ENCODE measurements at regions not wholly inside any gene's neighbourhood (a gene's known extent, or its start where the extent isn't known, plus 50 kb on each side); places are given as distances from the start of the nearest gene placed in this dataset.
"Not testable (repeated sequence)": the region's sequence is repeated elsewhere in the genome, so short reads cannot be mapped to it uniquely, and the experiment has no call there.

- not testable (repeated sequence) for DNase-seq (ENCODE audit: low read depth in 4 of 4, low spot score in 3 of 4)
Measured at GRCh38 chr1:121048769-121049443, 135.2 kb downstream of the FAM72B start.

DNA sequence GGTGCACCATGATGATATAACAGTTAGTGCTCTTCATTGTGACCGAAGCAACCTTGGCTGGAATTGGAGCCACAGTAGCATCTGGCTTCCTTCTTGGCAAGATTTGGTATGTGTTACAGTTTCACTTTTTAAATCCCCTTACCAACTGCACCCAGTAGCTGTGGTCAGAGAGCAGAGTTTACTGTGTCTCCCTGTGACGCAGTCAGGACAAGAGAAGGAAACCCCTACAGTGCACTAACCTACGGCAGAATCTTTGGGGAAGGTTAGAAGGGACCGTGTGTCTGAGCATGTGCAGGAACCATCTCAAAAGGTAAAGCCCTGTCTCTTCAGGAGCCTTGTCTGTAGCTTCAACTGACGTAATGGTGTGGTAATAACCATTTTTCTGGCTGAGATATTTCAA is 134.0 kb downstream of the FAM72B start:
- DNase-seq (ENCODE audit: low read depth in 4 of 4, low spot score in 3 of 4): not testable (repeated sequence)

- not testable (repeated sequence) for DNase-seq (ENCODE audit: low read depth in 4 of 4, low spot score in 3 of 4)
Measured at GRCh38 chr1:121051161-121051790, 132.9 kb downstream of the FAM72B start.

DNA sequence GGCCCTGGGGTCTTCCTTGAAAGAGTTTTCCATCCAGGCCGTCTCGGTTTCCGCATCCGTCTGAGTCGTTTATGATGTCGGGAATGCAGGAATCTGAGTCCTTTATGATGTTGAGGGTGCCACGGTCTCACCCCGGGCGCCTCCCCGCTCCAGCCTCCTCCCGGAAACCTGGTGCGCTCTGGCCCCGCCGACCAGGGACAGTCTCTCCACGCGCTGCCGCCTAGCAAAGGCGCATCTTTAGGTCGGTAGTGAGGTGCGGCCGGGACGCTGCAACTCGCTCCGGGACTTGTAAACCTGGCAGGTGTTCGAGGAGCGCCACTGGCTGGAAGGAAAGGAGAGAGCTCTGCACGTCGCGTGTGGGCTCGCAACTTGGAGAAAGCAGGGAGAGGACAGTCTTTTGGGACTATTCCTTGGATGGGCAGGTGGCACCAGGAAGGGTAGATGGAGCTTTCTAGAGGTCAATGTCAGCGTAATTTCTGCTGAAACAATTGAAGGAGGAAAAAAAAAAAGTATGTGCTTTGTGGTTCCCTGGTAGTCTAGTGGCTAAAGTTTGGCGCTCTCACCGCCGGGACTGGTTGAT is 132.0 kb downstream of the FAM72B start:
- not testable (repeated sequence) for DNase-seq (ENCODE audit: low read depth in 4 of 4, low spot score in 3 of 4)

DNA sequence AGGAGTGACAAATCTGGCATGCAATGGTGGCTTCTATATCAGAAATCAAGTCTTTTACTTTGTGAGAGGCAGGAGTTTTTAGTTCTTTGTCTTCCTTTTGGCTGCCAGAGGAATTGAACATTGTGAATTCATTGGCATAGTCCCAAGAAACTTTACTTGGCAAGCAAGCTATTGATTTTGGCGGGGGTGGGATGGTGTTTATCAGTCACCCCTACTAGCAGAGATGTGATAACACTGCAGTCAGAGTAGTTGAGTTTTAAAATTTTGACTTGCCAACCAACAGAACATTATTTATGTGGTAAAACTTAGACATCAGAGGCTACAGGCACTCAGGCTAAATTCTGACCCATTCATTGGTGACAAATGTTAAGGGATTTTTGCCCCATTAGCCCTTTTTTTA is 129.2 kb downstream of the FAM72B start:
- DNase-seq (ENCODE audit: low read depth in 4 of 4, low spot score in 3 of 4): not testable (repeated sequence)

- DNase-seq (ENCODE audit: low read depth in 4 of 4, low spot score in 3 of 4): not testable (repeated sequence)
Measured at GRCh38 chr1:121066925-121067324, 117.2 kb downstream of the FAM72B start.

DNA sequence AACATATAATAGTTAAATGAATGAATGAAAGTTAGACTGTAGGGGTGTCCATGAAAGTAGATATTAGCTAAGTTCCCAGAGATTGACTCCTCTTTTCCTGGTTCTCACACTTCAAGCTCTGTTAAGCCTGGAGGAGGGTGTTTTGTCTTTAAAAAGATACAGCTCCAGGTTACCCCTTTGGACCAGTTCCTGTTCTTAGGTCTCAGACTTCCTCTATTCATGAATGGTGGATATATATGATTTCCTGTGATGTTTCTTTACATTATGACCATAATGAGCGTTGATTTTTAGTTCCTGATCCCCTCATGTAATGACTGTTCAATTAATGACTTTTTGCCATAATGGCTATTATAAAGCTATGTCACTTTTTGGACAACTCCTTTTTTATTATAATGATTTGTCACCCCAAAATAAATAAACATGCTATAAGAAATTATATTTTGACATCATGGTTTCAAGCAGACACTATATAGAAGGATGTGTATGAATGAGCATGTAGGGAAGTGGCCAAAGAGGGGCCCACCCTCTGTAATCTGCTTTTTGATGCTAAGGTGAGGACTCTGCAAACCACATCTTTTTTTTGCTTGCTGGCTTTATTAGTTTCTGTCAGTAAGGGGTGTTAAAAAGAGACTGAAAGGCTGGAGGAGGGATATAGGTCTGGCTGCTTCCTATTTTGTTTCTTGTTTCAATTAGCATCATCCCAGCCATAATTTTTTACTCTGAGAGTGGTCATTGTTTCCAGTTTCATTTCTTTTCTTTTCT is 115.2 kb downstream of the FAM72B start:
- not testable (repeated sequence) for DNase-seq (ENCODE audit: low read depth in 4 of 4, low spot score in 3 of 4)

GRCh38 chr1:121073852-121074251 is 110.3 kb downstream of the FAM72B start:
- DNase-seq (ENCODE audit: low read depth in 4 of 4, low spot score in 3 of 4): not testable (repeated sequence)

GRCh38 chr1:121075254-121075805 is 108.8 kb downstream of the FAM72B start:
- not testable (repeated sequence) for DNase-seq (ENCODE audit: low read depth in 4 of 4, low spot score in 3 of 4)

GRCh38 chr1:121076674-121077073 is 107.5 kb downstream of the FAM72B start:
- DNase-seq (ENCODE audit: low read depth in 4 of 4, low spot score in 3 of 4): not testable (repeated sequence)

DNA sequence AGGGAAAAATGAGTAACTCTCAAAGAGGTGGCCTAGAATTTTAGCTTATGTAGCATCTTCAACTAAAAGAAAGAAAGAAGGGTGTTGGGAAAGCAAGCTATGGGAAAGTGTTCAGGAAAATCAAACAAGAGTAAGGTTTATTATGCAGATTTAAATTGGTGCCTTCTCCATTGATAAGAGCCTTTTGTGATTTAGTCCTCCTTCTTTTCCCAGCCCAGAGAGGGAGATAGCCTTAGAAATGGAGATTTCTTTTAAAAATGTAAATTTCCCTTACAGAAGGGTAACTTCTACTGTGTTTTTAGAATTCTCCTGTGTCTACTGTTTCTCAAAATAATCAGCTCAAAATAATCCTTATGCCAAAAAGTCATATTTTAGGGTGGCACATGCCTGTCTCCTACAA is 104.5 kb downstream of the FAM72B start:
- not testable (repeated sequence) for DNase-seq (ENCODE audit: low read depth in 4 of 4, low spot score in 3 of 4)

- DNase-seq (ENCODE audit: low read depth in 4 of 4, low spot score in 3 of 4): not testable (repeated sequence)
Measured at GRCh38 chr1:121080197-121080903, 103.8 kb downstream of the FAM72B start.

DNA sequence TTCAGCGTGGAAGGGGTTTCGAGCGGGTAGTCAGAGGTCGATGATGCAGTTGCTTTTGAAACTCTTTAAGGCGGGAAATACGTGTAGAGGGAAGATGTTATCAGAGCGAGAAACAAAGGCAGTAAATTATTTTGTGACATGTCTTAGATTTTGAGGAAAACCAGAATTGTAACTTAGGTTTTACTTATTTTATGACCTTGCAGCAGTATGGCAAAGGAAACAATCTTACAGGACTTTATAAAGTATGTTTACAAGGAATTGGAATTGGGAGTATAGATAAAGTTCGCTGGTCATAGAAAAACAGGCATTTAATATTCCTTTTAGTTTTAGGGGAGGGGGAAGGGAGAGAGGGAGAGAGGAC is 103.3 kb downstream of the FAM72B start:
- DNase-seq (ENCODE audit: low read depth in 4 of 4, low spot score in 3 of 4): not testable (repeated sequence)

GRCh38 chr1:121081625-121082199 is 102.4 kb downstream of the FAM72B start:
- not testable (repeated sequence) for DNase-seq (ENCODE audit: low read depth in 4 of 4, low spot score in 3 of 4)

DNA sequence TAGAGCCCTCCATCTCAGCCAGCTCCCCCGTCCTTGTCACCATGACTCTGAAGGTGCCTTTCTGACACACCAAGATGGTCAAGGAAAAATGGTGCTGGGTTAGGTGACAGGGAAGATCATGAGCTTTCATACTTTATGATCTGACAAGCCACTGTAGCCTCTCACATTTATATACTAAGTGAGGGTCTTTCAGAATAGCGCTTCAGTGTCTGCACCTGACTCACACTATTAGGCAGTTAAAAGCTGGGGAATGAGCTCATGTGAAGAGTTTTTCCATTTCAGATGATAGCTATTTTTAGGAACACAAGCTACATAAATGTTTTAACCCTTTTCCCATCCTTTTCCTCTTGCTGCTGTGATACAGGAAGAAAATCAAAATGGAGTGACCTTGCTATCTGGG is 101.1 kb downstream of the FAM72B start:
- DNase-seq (ENCODE audit: low read depth in 4 of 4, low spot score in 3 of 4): not testable (repeated sequence)

GRCh38 chr1:121086249-121086648 is 97.9 kb downstream of the FAM72B start:
- DNase-seq (ENCODE audit: low read depth in 4 of 4, low spot score in 3 of 4): not testable (repeated sequence)

DNA sequence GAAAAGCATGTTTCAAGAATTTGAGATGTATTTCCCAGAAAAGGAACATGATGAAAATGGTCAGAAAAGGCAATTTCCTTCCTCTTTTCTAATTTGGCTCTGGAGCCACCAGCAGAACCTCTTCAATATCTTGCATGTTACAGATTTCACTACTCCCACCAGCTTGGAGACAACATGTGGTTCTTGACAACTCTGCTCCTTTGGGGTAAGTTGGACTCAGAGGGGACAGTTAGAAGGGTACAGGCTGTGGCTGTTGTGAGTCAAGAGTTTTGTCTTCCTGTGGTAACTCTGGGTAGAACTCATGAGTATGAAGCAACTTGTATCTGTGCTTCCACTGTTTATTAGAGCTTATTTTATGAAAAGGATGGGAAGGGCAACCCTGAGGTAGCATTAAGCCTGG is 96.9 kb downstream of the FAM72B start:
- DNase-seq (ENCODE audit: low read depth in 4 of 4, low spot score in 3 of 4): not testable (repeated sequence)

- DNase-seq (ENCODE audit: low read depth in 4 of 4, low spot score in 3 of 4): not testable (repeated sequence)
Measured at GRCh38 chr1:121088568-121088967, 95.6 kb downstream of the FAM72B start.

DNA sequence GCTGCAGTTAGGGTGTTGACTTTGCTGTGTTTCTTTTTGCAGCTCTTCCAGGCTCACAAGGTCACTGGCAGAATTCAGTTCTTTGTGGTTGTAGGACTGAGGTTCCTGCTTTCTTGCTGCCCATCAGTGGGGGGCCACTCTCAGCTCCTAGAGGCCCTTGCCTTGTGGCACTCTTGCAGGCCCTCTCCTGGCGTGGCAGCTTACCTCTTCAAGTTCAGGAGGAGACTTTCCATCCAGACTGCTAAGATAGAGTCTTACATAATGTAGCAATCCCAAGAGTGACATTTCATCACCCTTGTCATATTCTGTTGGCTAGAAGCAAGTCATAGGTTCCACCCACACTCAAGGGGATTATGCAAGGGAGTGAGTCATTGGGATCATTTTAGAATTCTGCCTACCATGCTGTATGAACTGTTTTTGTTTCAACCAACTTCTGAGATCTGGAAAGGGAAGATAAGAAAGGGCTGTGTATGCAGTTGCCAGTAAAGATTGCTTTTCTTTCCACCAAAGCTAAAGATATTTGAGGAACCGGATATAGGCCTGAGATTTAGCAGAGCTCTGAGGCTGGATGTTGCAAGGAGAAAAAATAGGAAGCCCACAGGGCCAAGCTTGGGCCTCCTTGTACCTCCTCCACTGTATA is 91.7 kb downstream of the FAM72B start:
- not testable (repeated sequence) for DNase-seq (ENCODE audit: low read depth in 4 of 4, low spot score in 3 of 4)
